Hepatocyte (in vitro differentiated cells): ENCODE measurements at regions not wholly inside any gene's neighbourhood (a gene's known extent, or its start where the extent isn't known, plus 50 kb on each side); places are given as distances from the start of the nearest gene placed in this dataset.

ENCODE experiments used
- CTCF ChIP-seq: fragments of 200-600 bp; sonication (generic); IDR thresholded peaks from 2 replicates; pipeline ENCODE4 v1.5.1; 2016; ENCODE audit warnings: antibody characterized with exemption, mild to moderate bottlenecking; ENCODE audit not compliant: poor library complexity
- EZH2phosphoT487 ChIP-seq: fragments of 200-600 bp; sonication (generic); IDR thresholded peaks from one replicate; pipeline ENCODE4 v1.6.1; 2018; ENCODE audit warnings: antibody characterized with exemption, mild to moderate bottlenecking, low read depth, moderate library complexity; ENCODE audit not compliant: unreplicated experiment, severe bottlenecking

GRCh38 chr4:55014876-55015275, 110.5 kb downstream of the KDR start:
- TF ChIP-seq CTCF: no peak
- TF ChIP-seq EZH2phosphoT487: no peak
